NCI-H2107 treated with DMSO at 0.1 percent for 48 hours (cell line): ENCODE measurements at regions not wholly inside any gene's neighbourhood (a gene's known extent, or its start where the extent isn't known, plus 50 kb on each side); places are given as distances from the start of the nearest gene placed in this dataset.
A peak's percentile ranks its signal among the peaks of the same experiment; 100 is the strongest.

ENCODE experiments used
- DNase-seq: peaks from one replicate; lab custom pipeline; 2025; ENCODE audit not compliant: unreplicated experiment; lab: John Stamatoyannopoulos, UW

- DNase-seq: peak; percentile 77
These were observed 463.2 kb downstream of the BCL11B start for GRCh38 chr14:98808494-98809407.

GRCh38 chr14:98816195-98816594 lies 455.8 kb downstream of the BCL11B start:
- no peak for DNase-seq

GRCh38 chr14:98816720-98817119 lies 455.3 kb downstream of the BCL11B start:
- no peak for DNase-seq

GRCh38 chr14:98819132-98819866 lies 452.7 kb downstream of the BCL11B start:
- DNase-seq: peak; percentile 17

- no peak for DNase-seq
These were observed 452.2 kb downstream of the BCL11B start for GRCh38 chr14:98819867-98820206.

- DNase-seq: no peak
These were observed 449.1 kb downstream of the BCL11B start for GRCh38 chr14:98822917-98823316.

- DNase-seq: no peak
These were observed 445.4 kb downstream of the BCL11B start for GRCh38 chr14:98826618-98827017.

- DNase-seq: no peak
These were observed 437.9 kb downstream of the BCL11B start for GRCh38 chr14:98834119-98834518.

- DNase-seq: no peak
These were observed 436.8 kb downstream of the BCL11B start for GRCh38 chr14:98835051-98835824.

- DNase-seq: no peak
These were observed 436.2 kb downstream of the BCL11B start for GRCh38 chr14:98835825-98836100.

- no peak for DNase-seq
These were observed 431.9 kb downstream of the BCL11B start for GRCh38 chr14:98840091-98840490.

GRCh38 chr14:98840511-98840910 lies 431.5 kb downstream of the BCL11B start:
- no peak for DNase-seq

GRCh38 chr14:98844456-98844855 lies 427.5 kb downstream of the BCL11B start:
- DNase-seq: no peak

- DNase-seq: no peak
These were observed 424.2 kb downstream of the BCL11B start for GRCh38 chr14:98847521-98848468.

GRCh38 chr14:98853063-98853729 lies 418.8 kb downstream of the BCL11B start:
- DNase-seq: no peak

GRCh38 chr14:98855926-98856715 lies 415.9 kb downstream of the BCL11B start:
- no peak for DNase-seq

GRCh38 chr14:98858158-98858557 lies 413.8 kb downstream of the BCL11B start:
- no peak for DNase-seq

- no peak for DNase-seq
These were observed 413.4 kb downstream of the BCL11B start for GRCh38 chr14:98858561-98858960.

- no peak for DNase-seq
These were observed 412.7 kb downstream of the BCL11B start for GRCh38 chr14:98859301-98859700.
